MCF 10A (cell line): ENCODE measurements at regions not wholly inside any gene's neighbourhood (a gene's known extent, or its start where the extent isn't known, plus 50 kb on each side); places are given as distances from the start of the nearest gene placed in this dataset.

Experiments
- BruUV-seq: library from RNA; stranded (reverse); fragments of 400-500 nt; replicated peaks from 2 replicates; lab custom pipeline; 2021; lab: Mats Ljungman, UMichigan
- CTCF ChIA-PET: fragments of 300-600 bp; sonication (Branson Sonifier 250); formaldehyde crosslinking; extraction: SDS; loops from one replicate; lab custom pipeline; 2021; ENCODE audit warnings: antibody characterized with exemption, inconsistent platforms; lab: Yijun Ruan, JAX
- POLR2A ChIA-PET: fragments of 300-600, 350-650 bp; sonication (Branson Sonifier 250); formaldehyde crosslinking; extraction: SDS; loops from one replicate; lab custom pipeline; 2020; ENCODE audit warnings: antibody characterized with exemption, inconsistent platforms; lab: Yijun Ruan, JAX
- DNase-seq: peaks from one replicate; pipeline ENCODE4 v3.0.0-alpha.2; 2018; ENCODE audit not compliant: unreplicated experiment
- H3K27ac Mint-ChIP-seq: one replicate; pipeline ENCODE4 v1.8.0; 2022; ENCODE audit warnings: mild to moderate bottlenecking, low read depth, mixed read lengths; ENCODE audit not compliant: unreplicated experiment
- H3K27me3 Mint-ChIP-seq: one replicate; pipeline ENCODE4 v1.8.0; 2022; ENCODE audit warnings: mixed read lengths; ENCODE audit not compliant: insufficient read depth, unreplicated experiment
- H3K36me3 Mint-ChIP-seq: one replicate; pipeline ENCODE4 v1.8.0; 2022; ENCODE audit warnings: mild to moderate bottlenecking, moderate library complexity, mixed read lengths; ENCODE audit not compliant: insufficient read depth, unreplicated experiment
- H3K4me1 Mint-ChIP-seq: one replicate; pipeline ENCODE4 v1.8.0; 2022; ENCODE audit warnings: mixed read lengths; ENCODE audit not compliant: insufficient read depth, unreplicated experiment
- H3K4me3 Mint-ChIP-seq: one replicate; pipeline ENCODE4 v1.8.0; 2022; ENCODE audit warnings: mild to moderate bottlenecking, moderate library complexity, mixed read lengths; ENCODE audit not compliant: unreplicated experiment
- H3K9me3 Mint-ChIP-seq: one replicate; pipeline ENCODE4 v1.8.0; 2022; ENCODE audit warnings: mixed read lengths; ENCODE audit not compliant: unreplicated experiment
- intact Hi-C: fragments of 100-400 bp; cut with micrococcal nuclease; formaldehyde crosslinking; loops from 2 replicates; pipeline ENCODE4 v1.14.1; 2022
- TF ChIP-seq, protein P1 (sequence below): fragments of 200-600 bp; IDR thresholded peaks from one replicate; pipeline ENCODE4 v1.8.0; 2022; ENCODE audit warnings: antibody characterized with exemption, mild to moderate bottlenecking; ENCODE audit not compliant: unreplicated experiment

DNA sequence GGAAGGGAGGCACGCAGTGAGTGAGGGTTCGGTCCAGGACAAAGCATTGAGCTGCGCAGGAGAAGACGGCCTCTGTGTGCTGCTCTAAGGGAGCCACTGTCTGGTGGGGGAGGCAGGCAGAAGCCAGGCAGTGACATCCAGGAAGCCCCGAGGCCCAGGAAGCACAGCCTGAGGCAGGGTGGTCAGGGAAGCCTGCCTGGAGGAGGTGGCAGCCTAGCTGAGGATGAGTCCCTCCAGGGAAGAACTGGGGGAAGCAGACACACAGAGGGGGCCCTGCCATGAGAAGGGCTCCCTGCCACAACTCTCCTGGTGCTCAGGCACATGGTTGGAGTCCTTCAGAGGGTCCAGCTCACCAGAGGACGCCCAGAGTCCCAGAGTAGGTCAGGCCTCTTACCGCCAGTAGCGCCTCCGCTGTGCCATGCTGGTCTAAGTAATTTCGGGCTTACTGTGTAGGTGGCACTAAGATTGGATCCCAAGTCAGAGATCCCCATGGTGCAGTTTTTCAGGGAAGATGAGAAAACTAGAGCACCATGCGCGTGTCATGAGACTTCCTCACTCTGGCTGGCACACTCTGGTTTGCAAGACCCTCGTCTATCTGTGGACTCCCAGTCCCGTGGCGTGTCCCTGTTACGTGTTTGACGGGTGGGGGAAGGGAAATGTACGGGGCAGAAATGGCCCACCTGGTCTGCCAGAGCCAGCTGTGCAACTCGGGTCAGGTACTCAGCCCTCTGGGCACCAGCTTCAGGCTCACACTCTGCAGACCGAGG, 887.2 kb downstream of the BRD1 start:
- H3K4me3 Mint-ChIP-seq = no peak overlapping the region
- no peaks in the 10 kb centered on the region for H3K4me1 Mint-ChIP-seq
- intact Hi-C loops = no loop called here
- peaks cover 7% of the 10 kb centered on the region for H3K9me3 Mint-ChIP-seq
- no peak overlapping the region for H3K27ac Mint-ChIP-seq
- ChIA-PET CTCF (interaction anchor here (0.6 kb wide), 2 partner anchors 171 to 1122 kb away, joined by 3 to 5 read pairs; no protein-coding TSS in a partner anchor), POLR2A (no interaction called here)
- TF ChIP-seq, protein P1, sequence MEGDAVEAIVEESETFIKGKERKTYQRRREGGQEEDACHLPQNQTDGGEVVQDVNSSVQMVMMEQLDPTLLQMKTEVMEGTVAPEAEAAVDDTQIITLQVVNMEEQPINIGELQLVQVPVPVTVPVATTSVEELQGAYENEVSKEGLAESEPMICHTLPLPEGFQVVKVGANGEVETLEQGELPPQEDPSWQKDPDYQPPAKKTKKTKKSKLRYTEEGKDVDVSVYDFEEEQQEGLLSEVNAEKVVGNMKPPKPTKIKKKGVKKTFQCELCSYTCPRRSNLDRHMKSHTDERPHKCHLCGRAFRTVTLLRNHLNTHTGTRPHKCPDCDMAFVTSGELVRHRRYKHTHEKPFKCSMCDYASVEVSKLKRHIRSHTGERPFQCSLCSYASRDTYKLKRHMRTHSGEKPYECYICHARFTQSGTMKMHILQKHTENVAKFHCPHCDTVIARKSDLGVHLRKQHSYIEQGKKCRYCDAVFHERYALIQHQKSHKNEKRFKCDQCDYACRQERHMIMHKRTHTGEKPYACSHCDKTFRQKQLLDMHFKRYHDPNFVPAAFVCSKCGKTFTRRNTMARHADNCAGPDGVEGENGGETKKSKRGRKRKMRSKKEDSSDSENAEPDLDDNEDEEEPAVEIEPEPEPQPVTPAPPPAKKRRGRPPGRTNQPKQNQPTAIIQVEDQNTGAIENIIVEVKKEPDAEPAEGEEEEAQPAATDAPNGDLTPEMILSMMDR = no peak
- no peaks in the 10 kb centered on the region for H3K27me3 Mint-ChIP-seq
- DNase-seq = no peak
- BruUV-seq = no TSS peak
- H3K36me3 Mint-ChIP-seq = no peaks in the 10 kb centered on the region

DNA sequence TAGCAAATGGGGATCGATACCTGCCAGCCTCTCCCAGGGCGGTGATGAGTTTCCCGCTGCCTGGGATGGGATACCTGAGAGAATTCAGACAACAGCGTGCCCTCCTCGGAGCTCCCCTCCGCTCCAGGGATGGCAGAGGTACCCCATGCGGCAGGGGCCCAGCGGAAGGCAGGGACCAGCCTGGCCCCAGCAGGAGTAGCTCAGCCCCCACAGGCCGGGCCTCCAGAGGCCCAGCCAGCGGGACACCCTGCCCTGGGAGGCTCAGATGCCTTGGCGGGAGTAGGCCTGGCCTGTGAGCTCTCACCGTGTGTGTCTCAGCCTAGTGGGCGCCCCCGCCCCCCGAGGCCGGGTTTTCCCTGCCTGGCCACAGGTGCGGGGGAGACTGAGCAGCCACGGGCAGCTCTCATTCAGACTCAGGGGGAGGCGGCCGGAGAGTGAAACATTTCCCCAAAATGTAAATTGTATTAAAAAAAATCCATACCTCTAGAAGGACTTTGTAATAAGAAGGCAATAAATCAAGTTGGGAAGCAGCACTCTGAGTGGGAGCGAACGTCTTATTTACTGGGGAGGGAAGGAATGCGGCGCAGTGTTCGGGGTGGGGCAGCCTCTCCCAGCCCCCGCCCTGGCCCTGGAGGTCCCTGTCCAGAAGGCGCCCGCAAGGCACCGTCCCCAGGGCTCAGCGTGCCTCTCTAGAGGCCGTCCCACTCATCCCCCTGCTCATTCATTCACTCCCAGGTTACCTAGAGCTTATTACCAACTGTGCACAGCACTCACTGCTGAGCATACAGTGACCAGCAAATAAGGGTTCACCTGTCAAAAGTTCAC, 888.0 kb downstream of the BRD1 start:
- H3K4me3 Mint-ChIP-seq = no peak overlapping the region
- CTCF ChIA-PET = interaction anchor here (0.6 kb wide), 2 partner anchors 170 to 1121 kb away, joined by 3 to 5 read pairs; no protein-coding TSS in a partner anchor
- intact Hi-C loops = no loop called here
- no peak for DNase-seq
- no peaks in the 10 kb centered on the region for H3K27me3 Mint-ChIP-seq
- no peaks in the 10 kb centered on the region for H3K4me1 Mint-ChIP-seq
- no peak overlapping the region for H3K27ac Mint-ChIP-seq
- POLR2A ChIA-PET = no interaction called here
- TF ChIP-seq, protein P1 = no peak
- no TSS peak for BruUV-seq
- H3K36me3 Mint-ChIP-seq = no peaks in the 10 kb centered on the region
- H3K9me3 Mint-ChIP-seq = peaks cover 10% of the 10 kb centered on the region

DNA sequence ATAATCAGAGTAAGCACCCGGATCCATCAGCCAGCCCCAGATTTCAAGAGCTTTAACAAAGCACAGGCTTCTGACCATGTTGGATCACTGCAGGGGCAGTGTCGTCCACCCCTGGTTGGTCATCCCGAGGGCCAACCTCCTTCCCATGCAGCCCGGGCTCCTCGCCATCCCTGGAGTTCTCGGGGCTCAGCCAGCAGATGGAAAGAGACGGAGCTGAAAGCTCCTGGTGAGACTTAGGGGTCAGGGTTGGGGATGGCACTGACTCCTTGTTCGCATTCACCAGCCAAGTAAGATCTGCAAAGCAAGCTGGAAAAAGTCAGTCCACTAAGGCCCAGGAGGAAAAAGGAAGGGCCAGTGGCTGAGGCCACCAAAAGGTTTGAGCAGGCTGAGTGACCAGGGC, 888.9 kb downstream of the BRD1 start:
- TF ChIP-seq, protein P1 = no peak
- Mint-ChIP-seq H3K36me3 (no peaks in the 10 kb centered on the region), H3K4me3 (no peak overlapping the region), H3K27ac (no peak overlapping the region), H3K9me3 (peaks cover 15% of the 10 kb centered on the region), H3K4me1 (no peaks in the 10 kb centered on the region), H3K27me3 (no peaks in the 10 kb centered on the region)
- ChIA-PET POLR2A (no interaction called here), CTCF (no interaction called here)
- BruUV-seq = no TSS peak
- intact Hi-C loops = no loop called here
- no peak for DNase-seq

DNA sequence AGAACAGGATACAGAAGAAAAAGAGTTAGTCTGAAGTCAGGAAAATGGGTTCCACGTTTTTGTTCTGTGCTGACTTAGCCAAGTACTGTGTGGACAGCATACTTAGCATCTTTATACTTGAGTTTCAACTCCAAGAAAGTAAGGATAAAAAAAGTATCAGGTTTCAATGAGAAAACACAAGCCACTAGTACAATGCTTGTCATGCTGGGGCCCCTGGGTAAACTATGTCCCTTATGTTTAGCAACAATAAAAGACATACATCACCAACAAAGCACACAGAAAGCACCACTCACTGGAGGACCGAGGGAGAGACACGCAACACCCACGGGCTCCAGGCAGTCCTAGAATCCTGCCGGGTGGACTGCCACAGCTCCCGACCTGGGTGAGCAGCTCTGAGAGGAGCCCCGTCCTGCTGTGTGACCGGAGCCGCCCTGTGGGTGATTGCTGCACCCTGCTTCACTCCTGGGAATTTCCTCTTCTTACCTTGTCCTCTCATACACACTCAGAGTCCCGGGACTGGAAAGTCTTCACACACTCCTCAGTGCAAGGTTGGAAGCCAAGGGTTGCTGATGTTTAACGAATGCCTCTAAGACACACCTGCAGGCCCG, 890.5 kb downstream of the BRD1 start:
- Mint-ChIP-seq H3K4me3 (no peak overlapping the region), H3K27me3 (no peaks in the 10 kb centered on the region), H3K27ac (no peak overlapping the region), H3K4me1 (no peaks in the 10 kb centered on the region), H3K36me3 (no peaks in the 10 kb centered on the region), H3K9me3 (peaks cover 15% of the 10 kb centered on the region)
- DNase-seq = no peak
- ChIA-PET POLR2A (no interaction called here), CTCF (interaction anchor here (0.6 kb wide), 1 partner anchor 241 kb away, joined by 3 read pairs; no protein-coding TSS in a partner anchor)
- no TSS peak for BruUV-seq
- TF ChIP-seq, protein P1 = no peak
- intact Hi-C loops = no loop called here
